GM19238 (cell line): ENCODE measurements at regions not wholly inside any gene's neighbourhood (a gene's known extent, or its start where the extent isn't known, plus 50 kb on each side); places are given as distances from the start of the nearest gene placed in this dataset.

Source experiments
- DNase-seq: peaks from one replicate; pipeline ENCODE4 v3.0.0; 2011; ENCODE audit warnings: low spot score; ENCODE audit not compliant: insufficient read length

DNA sequence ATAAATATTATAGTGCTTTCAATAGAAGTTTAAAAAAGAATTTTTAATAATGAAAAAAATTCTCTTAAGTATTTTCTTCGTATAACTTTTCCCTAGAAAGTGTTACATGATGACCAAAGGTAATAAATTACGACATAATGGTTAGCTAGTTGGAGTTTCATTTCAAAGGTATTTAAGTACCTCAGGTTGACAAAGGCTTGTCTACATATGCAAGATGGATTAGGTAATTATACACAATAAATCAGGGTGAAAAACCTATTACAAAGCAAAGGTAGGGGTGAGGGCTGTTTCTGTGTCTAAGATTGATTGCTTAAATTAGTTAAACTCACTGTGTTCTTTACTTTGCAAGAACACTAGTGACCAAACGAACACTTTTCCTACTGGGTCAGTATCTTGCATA is 508.5 kb upstream of the FAT1 start:
- no peak for DNase-seq

GRCh38 chr4:187232796-187233195 is 509.1 kb upstream of the FAT1 start:
- DNase-seq, result no peak

- DNase-seq, result no peak
Measured at GRCh38 chr4:187235456-187236170, 512.0 kb upstream of the FAT1 start.

DNA sequence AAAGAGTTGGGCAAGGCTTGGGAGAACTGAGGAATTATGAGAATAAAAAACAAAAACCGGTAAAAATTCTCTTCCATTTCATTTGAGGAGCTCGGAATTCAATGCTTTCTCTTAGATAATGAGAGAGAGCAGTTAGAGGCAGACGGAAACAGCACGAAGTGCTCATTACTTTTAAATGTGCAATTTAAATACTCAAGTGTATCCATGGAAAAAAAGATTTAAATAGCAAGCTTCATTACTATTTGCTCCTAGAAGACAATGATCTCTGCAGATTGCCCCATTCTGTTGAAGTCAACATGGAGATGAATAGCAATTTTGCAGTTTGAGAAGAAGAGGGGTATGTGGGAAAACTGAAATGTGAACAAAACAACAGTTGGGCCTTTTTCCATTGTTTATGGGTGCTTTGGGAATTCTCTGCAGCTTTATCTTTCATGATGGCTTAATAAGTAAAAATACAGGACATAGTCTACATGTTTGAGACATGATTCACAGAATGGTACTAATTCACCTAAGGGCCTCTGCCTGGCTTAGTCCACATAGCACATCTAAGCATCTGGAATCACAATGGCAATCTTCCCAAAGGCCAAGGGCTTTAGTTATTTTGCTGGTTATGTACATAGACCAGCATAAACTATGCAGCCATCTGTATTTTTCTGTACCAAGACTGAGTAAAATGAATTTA is 512.7 kb upstream of the FAT1 start:
- DNase-seq, result no peak

- DNase-seq, result no peak
Measured at GRCh38 chr4:187238646-187239045, 515.0 kb upstream of the FAT1 start.

- DNase-seq, result no peak
Measured at GRCh38 chr4:187251896-187252295, 528.2 kb upstream of the FAT1 start.

DNA sequence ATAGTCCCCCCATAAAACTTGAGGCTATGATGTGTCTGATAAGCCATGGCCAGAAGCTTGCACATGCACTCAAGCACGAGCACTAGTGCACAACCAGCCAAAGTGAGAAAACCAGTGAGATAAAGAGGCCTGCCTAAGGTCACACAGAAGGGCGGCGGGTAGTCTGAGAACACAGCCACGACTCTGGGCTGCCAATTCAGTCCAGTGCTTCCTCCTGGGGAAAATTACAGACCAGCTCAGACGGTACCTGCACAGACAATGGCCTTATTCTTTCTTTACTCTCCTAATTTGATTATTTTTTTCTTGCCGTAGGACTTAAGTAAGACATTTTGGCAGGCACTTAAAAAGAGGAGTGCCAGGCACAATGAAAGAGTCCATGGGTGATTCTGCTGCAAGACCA is 533.2 kb upstream of the FAT1 start:
- no peak for DNase-seq

DNA sequence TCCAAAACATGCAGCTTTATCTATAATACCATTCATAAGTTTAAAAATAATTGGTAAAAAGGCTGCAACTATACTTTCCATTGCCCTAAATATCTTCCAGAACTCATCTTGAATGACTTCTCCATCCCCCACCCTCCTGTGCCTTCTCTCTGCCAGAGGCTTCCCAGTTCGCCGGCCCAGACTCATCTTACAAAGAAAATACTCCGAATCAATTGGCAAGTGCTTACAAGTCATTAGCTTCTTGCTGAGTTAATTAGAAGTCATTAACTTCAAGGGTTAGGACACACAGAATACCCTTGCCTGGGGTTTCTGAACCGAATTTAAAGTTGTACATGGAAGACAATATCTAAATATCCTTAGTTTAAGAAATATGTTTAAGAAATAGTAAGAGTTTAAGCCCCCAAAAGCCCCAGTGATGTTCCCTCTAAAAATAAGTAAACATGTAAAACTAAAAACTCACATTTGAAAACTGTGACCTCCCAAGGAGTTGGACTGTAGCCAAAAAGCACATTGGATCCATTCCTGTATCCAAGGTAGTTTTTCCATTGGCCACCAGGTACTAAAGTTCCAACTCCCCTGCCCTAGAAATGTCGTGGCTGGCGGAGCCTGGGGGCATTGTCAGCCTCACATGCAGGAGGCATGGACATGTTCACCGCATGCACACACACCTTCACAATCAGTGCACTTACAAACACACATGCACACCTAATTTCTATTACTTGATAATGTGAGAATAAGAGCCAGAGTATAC is 535.2 kb upstream of the FAT1 start:
- DNase-seq, result no peak

DNA sequence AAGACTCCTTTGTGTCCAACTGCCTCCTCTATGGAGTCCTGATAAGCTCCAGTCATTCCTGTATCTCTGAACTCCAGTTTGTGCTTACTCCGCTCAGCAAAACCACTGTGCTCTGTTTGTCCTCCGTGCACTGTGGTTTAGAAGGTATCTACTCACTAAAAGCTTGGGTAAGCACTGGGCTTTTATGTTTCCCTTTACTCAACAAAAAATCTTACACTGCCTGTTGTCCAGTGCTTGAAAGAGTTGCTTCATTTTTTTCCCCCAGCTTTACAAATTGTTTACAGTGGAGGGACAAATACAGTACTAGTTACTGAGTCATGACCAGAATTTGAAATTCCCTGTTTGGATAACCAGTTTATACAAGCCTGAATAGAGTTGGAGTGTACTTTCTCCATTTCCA is 545.3 kb upstream of the FAT1 start:
- DNase-seq, result no peak

- DNase-seq, result no peak
Measured at GRCh38 chr4:187270154-187270553, 546.5 kb upstream of the FAT1 start.

- DNase-seq, result no peak
Measured at GRCh38 chr4:187271848-187272247, 548.2 kb upstream of the FAT1 start.

DNA sequence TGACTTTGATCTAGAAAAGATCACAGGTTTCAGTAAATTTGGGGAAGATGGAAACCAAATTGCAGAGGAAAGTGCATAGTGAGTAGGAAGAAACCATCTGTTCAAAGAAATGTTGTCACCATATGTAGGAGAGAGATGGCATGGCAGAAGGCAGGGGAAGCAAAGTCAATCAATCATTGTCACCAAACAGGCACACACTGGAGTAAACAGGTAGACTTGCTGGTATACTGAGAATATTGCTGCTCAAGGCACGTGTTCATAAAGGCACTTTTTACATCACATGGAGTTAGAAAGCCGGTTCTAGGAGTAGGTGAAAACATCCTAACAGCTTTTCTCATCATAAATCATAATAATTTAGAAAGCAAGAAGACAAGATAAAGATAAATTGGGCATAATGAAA is 550.5 kb upstream of the FAT1 start:
- DNase-seq, result no peak

DNA sequence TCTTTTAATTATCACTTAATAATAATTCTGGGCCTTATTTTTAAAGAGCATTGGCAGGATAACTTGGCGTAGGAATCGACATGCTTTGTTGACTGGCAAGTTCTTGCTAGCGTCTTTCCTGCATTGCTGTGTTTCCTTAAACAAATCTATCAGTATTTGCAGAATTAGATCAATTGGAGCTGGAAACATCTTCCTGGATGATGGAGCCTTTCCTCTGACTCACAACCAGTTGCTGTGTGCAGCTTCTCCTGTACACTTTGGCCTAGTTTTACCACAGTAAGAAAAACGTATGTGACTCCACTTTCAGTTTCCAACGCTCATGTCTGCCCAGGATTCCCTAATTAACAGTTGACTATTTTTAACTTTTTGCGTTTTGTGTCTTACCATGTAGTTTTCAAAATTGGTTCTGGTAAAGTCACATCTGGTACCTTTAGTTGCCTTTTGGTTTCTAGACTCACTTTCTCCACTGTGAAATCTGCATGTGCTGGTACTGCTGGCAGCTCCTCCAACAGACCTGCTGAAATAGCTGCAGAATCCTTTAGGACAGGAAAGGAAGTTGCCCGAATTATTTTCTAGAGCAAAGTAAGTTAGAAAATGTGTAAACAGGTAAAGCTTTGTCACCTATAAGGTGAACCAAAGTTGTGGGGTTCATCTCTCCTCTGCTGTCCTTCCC is 553.2 kb upstream of the FAT1 start:
- no peak for DNase-seq

DNA sequence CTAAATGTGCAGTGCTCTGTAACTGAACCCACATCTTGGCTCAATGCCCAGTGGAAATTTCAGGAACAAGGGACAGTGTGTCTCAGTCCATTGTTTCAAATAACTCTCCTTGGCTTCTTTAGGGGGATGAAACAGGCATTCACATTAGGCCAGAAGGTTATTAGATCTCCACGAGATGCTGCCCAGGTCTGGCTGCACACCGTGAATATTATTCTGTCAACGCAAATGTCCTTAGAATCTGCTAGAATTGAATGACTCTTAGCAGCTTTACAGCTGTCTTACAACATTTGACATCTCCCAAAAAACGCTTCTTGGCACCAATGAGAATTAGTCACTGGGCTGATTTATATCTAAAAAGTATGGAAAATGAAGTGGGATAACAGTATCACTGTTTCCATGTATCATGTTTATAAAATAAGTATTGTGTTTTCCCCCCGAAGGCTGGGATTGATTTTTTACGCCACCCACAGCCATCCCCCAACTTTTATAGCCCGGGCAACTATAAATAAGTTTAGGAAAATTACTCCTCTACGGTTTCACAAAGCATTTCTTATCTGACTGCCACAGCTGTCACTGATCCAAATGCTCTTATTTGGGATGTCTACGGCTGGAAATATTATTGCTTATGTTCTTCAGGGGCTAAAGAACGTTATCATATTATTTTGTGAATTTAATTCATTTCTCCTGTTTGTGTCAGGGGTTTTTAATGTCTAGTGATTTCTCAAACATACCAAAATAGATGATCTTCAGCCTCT is 559.7 kb upstream of the FAT1 start:
- no peak for DNase-seq

GRCh38 chr4:187286525-187286924 is 562.9 kb upstream of the FAT1 start:
- DNase-seq, result no peak

DNA sequence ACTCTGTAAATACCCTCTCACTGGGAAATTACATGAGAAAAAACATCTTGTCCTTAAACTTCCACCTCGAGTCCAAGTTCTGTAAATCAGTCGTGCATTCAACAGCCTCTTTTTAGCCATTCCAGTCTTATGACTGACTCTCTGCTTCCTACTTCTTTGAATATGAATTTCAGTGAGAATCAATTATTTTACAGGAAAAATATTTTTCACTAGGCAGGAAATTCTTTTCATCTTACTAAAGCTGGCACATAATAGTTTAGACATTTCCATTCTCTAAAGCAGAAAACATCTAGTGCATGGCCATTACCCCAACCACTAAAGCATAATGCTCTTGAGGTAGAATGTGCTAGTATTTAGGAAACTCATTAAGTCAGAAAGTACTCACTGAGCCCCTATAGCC is 565.7 kb upstream of the FAT1 start:
- DNase-seq, result no peak

DNA sequence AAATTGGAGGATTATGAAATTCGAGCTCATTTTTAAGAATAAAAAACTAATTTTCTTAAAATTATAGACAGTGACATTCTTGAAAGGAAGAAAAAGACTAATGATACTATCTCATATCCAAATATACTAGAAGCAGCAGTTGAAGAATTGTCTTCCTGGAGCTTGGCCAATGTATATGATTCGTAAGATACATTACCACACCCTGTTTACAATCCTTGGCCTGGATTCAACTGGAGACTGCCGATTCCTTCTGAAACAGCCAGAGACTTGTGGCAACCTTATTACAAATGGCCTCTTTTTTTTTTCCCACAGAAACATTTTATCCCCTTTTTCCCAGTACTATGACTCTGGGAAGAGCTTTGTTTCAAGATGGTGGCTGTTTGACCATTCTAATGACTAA is 571.2 kb upstream of the FAT1 start:
- no peak for DNase-seq

GRCh38 chr4:187301923-187302322 is 578.3 kb upstream of the FAT1 start:
- DNase-seq, result no peak

GRCh38 chr4:187302457-187303150 is 578.9 kb upstream of the FAT1 start:
- DNase-seq, result no peak

DNA sequence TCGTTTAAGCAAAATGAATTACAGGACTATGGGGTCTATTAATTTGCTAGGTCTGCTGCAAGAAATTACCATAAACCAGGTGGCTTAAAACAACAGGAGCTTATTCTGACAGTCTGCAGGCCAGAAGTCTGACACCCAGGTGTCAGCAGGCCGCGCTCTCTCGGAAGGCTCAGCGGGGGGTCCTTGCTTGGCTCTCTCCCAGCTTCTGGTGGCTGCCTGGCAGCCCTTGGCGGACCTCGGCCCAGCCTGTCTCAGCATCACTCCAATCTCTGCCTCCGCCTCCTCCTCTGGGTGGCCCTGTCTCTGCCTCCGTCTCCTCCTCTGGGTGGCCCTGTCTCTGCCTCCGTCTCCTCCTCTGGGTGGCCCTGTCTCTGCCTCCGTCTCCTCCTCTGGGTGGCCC is 580.5 kb upstream of the FAT1 start:
- DNase-seq, result no peak

- no peak for DNase-seq
Measured at GRCh38 chr4:187307131-187307530, 583.5 kb upstream of the FAT1 start.
